ENCODE measurements at regions not wholly inside any gene's neighbourhood (a gene's known extent, or its start where the extent isn't known, plus 50 kb on each side); places are given as distances from the start of the nearest gene placed in this dataset.

GRCh38 chr13:19085258-19085657 lies 96.4 kb downstream of the TUBA3C start:
- Histone ChIP-seq H3K27me3 (ENCODE audit: control insufficient read depth, insufficient read depth, low read length, poor library complexity, severe bottlenecking) (no peaks in the 10 kb centered on the region), H3K36me3 (ENCODE audit: control insufficient read depth, insufficient read depth, low read length) (no peaks in the 10 kb centered on the region), H3K27ac (ENCODE audit: low read depth, low read length) (no peak overlapping the region), H3K9me3 (ENCODE audit: control insufficient read depth, low read length) (peaks cover 78% of the 10 kb centered on the region), H3K4me3 (ENCODE audit: low read length) (no peak overlapping the region), H3K4me1 (ENCODE audit: control insufficient read depth, insufficient read depth, low read length) (no peaks in the 10 kb centered on the region), H3K9ac (ENCODE audit: extremely low read depth, low read length, poor library complexity, severe bottlenecking) (no peak overlapping the region)
- 43 to 57% methylated on average over 1 to 3 of the region's 3 CpGs for WGBS, 2 experiments (ENCODE audit: insufficient coverage in 1 of 2, insufficient read length in 1 of 2)
- H3K9me3 Mint-ChIP-seq = peaks cover 97% of the 10 kb centered on the region
- no peak overlapping the region for H3K4me3 Mint-ChIP-seq
- H3K27me3 Mint-ChIP-seq (ENCODE audit: insufficient read depth) = no peaks in the 10 kb centered on the region
- TF ChIP-seq CTCF (conservative IDR thresholded peaks at IDR 0.05) = no peak
- DNase-seq = no peak
- no peaks in the 10 kb centered on the region for H3K4me1 Mint-ChIP-seq
- no peak overlapping the region for H3K27ac Mint-ChIP-seq
- peaks cover 2% of the 10 kb centered on the region for H3K36me3 Mint-ChIP-seq (ENCODE audit: low read depth)

GRCh38 chr13:19083340-19083739 lies 98.3 kb downstream of the TUBA3C start:
- no peaks in the 10 kb centered on the region for H3K4me1 Mint-ChIP-seq
- no peak overlapping the region for H3K27ac ChIP-seq (ENCODE audit: low read depth, low read length)
- H3K4me1 ChIP-seq (ENCODE audit: control insufficient read depth, insufficient read depth, low read length) = no peaks in the 10 kb centered on the region
- H3K9me3 Mint-ChIP-seq = peaks cover 96% of the 10 kb centered on the region
- no peaks in the 10 kb centered on the region for H3K36me3 ChIP-seq (ENCODE audit: control insufficient read depth, insufficient read depth, low read length)
- no peak overlapping the region for H3K4me3 ChIP-seq (ENCODE audit: low read length)
- H3K4me3 Mint-ChIP-seq = no peak overlapping the region
- DNase-seq = no peak
- no peaks in the 10 kb centered on the region for H3K27me3 ChIP-seq (ENCODE audit: control insufficient read depth, insufficient read depth, low read length, poor library complexity, severe bottlenecking)
- no peak for TF ChIP-seq CTCF (conservative IDR thresholded peaks at IDR 0.05)
- peaks cover 78% of the 10 kb centered on the region for H3K9me3 ChIP-seq (ENCODE audit: control insufficient read depth, low read length)
- WGBS, 2 experiments (ENCODE audit: insufficient coverage in 1 of 2, insufficient read length in 1 of 2) = 60 to 71% methylated on average over 2 to 3 of the region's 3 CpGs
- no peak overlapping the region for H3K9ac ChIP-seq (ENCODE audit: extremely low read depth, low read length, poor library complexity, severe bottlenecking)
- H3K27ac Mint-ChIP-seq = no peak overlapping the region
- no peaks in the 10 kb centered on the region for H3K27me3 Mint-ChIP-seq (ENCODE audit: insufficient read depth)
- peaks cover 2% of the 10 kb centered on the region for H3K36me3 Mint-ChIP-seq (ENCODE audit: low read depth)

GRCh38 chr13:19075418-19075817 lies 106.2 kb downstream of the TUBA3C start:
- Histone ChIP-seq H3K36me3 (ENCODE audit: control insufficient read depth, insufficient read depth, low read length) (no peaks in the 10 kb centered on the region), H3K9ac (ENCODE audit: extremely low read depth, low read length, poor library complexity, severe bottlenecking) (no peak overlapping the region), H3K4me3 (ENCODE audit: low read length) (no peak overlapping the region), H3K4me1 (ENCODE audit: control insufficient read depth, insufficient read depth, low read length) (no peaks in the 10 kb centered on the region), H3K9me3 (ENCODE audit: control insufficient read depth, low read length) (peaks cover 82% of the 10 kb centered on the region), H3K27ac (ENCODE audit: low read depth, low read length) (no peak overlapping the region), H3K27me3 (ENCODE audit: control insufficient read depth, insufficient read depth, low read length, poor library complexity, severe bottlenecking) (no peaks in the 10 kb centered on the region)
- TF ChIP-seq CTCF (conservative IDR thresholded peaks at IDR 0.05) = no peak
- Mint-ChIP-seq H3K4me1 (no peaks in the 10 kb centered on the region), H3K4me3 (no peak overlapping the region), H3K9me3 (peaks cover 93% of the 10 kb centered on the region), H3K27me3 (ENCODE audit: insufficient read depth) (no peaks in the 10 kb centered on the region), H3K27ac (no peak overlapping the region), H3K36me3 (ENCODE audit: low read depth) (peaks cover 4% of the 10 kb centered on the region)
- 80 to 90% methylated on average over 2 to 7 of the region's 7 CpGs for WGBS, 2 experiments (ENCODE audit: insufficient coverage in 1 of 2, insufficient read length in 1 of 2)
- no peak for DNase-seq
